OCI-M2 (cell line): ENCODE measurements at regions not wholly inside any gene's neighbourhood (a gene's known extent, or its start where the extent isn't known, plus 50 kb on each side); places are given as distances from the start of the nearest gene placed in this dataset.
"Not testable (repeated sequence)": the region's sequence is repeated elsewhere in the genome, so short reads cannot be mapped to it uniquely, and the experiment has no call there.

Source experiments
- DNase-seq: peaks from one replicate; lab custom pipeline; 2025; ENCODE audit not compliant: unreplicated experiment; lab: John Stamatoyannopoulos, UW

DNA sequence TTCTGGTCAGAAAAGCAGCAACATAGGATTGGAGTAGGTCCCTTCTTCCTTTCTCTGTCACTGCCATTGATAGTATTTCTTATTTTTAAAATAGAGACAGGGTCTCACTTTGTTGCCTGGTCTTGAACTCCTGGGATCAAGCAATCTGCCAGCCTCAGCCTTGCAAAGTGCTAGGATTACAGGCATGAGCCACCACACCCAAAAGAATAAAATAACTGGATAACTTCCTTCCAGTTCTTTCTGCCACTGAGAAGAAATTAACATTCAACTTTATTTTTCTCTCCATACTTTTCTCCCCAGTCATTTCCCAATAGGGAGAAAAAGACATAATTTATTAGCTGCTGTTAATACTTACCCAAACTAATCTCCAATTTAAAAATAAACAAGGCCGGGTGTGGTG lies 91.9 kb upstream of the MED13 start:
- DNase-seq, result no peak

DNA sequence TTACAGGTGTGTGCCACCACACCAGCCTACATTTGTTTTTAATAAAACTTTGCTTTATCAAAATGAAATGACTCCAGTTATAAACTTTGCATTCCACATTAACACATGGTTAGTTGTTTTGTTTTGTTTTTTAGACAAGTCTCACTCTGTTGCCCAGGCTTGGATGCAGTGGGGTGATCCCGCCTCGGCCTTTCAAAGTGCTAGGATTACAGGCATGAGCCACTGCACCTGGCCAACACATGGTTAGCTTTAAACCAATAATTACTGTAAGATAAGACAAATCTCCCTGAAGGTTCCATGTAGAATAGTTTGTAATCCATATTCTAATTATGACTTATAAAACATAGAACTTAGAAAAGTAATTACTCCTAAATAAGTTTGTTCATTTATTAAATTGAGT lies 89.8 kb upstream of the MED13 start:
- no peak for DNase-seq

DNA sequence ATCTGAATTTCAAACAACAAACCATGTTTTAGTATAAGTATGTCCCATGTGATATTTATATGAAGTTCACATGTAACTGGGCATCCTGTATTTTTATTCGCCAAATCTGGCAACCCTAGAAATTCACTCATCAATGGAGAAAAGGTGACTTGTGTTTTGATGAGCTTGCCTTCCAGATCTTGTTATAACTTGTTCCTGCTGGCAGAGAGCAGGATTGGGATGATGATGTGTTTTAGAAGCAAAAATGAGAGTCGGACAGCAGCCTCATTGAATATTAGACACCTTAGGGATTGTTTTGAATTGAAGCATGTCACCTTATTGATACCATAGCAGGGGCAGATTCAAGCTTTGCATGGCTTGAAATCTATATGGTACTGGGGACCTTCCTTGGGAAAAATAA lies 85.4 kb upstream of the MED13 start:
- DNase-seq, result no peak

DNA sequence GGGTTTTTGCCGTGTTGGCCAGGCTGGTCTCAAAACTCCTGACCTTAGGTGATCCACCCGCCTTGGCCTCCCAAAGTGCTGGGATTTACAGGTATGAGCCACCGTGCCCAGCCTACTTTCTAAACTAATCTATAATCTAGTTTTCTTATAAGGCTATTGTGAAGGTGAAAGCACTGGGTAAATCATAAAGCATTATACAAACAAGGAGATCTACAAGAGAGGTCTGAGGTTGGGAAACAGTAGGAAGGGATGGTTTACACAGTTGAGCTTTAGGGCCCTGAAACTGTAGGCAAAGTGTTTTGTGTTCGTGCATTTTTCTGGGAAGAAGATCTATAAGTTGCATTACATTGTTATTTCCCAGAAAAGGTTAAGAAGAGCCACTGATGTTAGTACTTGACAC lies 84.9 kb upstream of the MED13 start:
- no peak for DNase-seq

DNA sequence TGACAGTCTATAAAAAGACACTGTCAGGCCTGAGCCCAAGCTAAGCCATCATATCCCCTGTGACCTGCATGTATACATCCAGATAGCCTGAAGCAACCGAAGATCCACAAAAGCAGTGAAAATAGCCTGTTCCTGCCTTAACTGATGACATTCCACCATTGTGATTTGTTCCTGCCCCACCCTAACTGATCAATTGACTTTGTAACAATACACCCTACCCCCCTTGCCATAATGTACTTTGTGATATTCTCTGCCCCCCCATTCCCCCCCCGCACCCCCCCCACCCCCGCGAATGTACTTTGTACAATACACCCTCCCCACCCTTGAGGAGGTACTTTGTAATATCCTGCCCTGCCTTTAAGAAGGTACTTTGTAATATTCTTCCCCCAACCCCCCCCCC lies 82.2 kb upstream of the MED13 start:
- DNase-seq, result no peak

DNA sequence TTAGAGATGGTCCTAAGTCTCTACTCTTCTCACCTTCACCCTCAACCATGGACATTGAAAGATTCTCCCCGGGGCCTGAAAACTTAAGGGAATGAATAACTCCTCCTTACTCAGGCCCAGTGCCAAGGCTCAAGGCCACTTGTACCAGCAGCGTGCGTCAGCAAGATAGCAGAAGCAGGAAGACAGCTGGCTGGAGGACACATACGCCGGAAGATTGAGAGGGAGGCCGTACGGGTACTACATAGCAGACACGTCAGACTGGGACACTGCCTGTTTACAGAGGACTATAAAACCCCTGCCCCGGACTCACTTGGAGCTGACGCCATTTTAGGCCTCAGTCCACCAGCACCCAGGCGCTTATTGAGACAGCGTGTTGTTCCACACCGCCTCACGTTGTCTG lies 75.8 kb upstream of the MED13 start:
- no peak for DNase-seq

DNA sequence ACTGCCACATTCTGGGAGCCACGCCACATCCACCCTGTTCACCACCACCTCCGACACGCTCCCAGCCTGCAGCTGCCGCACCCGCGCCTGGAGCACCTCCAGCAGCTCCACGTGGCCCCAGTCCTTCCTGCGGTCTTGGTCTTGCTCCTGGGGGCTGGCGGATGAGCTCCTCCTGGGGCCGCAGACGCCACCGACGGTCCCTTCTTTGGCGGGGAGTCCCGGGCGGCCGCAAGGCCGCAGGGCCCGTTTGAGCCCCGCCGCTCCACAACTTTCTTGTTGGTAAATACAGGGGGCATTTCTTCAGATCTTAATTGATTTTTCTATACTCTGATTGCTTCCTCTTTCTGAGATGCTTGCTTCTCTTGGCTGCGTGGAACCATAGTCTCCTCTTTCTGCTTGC lies 75.3 kb upstream of the MED13 start:
- no peak for DNase-seq

DNA sequence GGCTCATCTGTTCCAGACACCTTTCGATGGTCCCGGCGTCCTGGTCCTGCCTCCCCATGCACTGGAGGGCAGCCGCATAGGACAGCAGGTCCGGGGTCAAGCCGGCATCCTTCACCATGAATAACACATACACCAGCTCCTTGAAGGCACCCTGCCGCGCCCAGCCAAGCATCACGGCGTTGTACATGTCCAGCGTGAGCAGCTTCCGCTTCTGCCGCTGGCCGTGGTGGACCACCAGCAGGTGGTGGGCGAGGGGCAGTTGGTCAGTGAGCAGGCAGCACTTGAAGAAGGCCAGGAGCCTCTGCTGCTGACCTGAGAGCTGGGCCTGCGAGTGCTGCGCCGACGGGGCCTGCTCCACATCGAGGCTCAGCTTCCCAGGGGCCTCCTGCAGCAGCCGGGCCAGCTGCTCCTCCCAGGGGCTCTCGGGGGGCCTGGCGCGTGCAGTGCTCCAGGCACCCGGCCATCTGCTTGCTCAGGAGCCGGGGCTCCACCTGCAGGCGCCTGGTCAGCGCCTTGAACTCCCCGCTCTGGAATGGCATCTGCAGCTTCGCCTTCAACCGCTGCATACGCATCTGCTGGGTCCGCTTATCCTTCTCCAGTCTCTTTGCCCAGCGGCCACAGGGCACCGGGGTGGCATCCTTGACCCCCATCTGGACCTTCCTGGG lies 74.7 kb upstream of the MED13 start:
- DNase-seq, result not testable (repeated sequence)

DNA sequence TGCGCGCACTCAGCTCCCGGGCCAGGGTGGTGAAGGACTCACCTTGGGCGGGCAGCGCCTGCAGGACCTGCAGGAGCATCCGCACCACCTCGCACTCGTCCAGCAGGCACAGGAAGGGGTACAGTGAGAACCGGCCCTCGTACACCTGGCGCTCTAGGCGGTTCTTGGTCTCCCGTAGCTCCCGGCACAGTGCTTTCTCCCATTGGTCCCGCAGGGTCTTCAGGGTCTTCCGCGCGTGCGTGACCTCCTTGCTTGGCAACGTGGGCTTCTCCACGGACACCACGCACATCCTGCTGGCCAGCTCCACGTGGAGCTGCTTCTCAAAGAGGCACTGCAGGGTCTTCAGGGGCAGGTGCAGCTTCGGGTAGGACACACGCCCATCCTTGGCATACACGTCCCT lies 74.1 kb upstream of the MED13 start:
- no peak for DNase-seq

DNA sequence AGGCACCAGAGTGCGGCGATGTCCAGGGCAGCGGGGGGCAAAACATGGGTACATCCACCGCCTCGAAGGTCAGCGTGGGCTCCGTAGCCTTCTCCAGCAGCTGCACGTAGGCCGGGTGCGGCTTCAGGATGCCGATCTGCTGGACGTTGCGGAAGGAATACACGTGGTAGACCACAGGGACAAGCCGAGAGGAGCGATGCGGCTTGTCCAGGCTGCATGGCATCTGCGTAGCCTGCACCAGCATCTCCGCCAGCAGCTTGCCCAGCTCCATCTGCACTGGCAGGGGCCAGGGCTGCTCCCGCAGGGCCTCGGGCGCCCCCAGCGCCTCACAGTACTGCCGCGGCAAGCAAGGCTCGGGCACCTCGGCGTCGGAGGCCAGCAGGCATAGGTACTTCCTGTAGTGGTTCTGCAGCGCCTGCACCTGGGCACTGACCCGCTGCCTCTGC lies 73.6 kb upstream of the MED13 start:
- DNase-seq, result not testable (repeated sequence)

DNA sequence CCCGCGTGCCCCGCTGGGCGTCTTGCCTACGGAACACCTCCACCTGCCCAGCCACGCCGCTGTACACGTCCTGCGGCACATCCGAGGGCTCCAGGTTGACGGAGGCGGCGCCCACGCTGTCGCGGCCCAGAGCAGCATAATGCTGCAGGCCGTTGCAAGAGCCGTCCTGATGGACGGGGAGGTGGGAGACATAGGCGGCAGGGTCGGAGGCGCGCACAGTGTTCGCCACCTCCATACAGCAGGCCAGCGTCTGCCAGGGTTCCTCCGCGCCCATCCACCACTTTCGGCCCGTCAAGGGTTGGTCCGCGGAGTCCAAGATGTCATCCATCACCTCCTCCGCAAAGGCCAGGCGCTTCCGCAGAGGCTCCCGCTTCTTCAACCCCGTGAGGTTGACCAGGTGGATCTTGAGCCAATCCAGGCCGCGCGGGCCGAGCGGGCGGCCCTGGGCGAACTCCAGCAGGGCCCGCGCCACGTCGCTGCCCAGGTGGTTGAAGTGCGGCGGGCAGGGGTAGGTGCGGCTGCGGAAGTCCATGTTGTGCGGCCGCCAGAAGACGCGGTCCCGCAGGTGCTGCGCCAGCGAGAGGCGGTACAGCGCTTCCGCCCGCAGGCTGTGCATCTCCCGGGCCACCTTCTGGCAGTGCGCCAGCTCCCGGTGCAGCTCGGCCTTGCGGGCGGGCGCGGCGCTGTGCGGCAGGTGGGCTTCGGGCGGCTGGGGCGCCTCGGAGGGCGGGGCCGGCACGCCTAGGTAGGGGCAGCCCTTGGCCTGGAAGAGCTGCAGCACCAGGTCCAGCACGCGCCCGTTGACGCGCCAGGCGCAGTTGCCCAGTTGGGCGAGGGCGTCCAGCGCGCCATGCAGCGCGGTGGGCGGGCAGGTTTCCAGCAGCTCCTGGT lies 72.9 kb upstream of the MED13 start:
- not testable (repeated sequence) for DNase-seq

DNA sequence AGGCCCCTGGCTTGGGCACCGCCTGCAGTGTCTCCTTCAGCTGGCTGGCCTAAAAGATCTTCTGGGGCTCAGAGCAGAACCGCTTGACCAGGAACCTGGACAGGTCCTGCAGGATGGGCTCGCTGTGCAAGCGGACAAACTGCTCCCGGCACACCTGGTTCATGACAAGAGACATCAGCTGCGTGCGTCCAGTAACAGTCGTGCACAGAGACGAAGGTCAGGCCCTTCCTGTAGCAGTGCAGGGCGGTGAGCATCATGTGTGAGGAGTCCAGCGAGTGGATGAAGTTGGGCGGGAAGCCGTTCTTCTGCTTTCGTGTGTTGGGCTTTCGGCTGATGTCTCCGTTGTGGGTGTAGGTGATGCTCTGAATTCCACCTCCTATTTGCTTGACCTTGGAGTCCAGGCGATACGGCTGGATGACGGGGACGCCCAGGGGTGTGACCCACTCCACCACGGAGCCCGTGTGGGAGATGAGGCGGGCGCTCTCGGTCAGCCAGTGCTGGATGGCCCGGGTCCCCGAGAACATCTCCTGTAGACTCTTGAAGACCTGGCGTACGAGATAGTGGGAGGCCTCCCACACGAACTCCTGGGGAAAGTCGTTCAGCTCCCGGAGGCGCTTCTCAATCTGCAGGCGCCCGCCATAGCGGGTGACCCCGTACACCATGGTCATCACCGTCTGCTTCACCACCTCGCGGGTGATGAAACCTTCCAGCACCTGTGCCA lies 72.1 kb upstream of the MED13 start:
- not testable (repeated sequence) for DNase-seq

DNA sequence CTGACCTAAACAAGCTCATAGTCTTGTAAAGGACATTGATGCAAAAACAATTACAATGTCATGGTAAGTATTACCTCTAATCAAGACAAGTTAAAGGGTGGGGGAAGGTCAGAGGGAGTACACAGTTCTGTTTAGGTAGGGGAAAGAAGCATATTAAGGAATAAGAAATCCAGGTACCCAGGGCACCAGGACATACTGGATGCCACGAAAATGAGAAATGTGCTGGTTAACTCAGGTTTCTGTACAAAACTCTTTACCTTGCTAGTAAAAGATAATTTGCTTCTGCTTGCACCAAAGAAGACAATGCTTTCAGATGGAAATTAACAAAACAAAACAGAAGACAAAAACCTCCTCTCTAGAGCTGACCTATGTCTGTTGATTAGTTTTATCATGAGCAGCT lies 70.7 kb upstream of the MED13 start:
- no peak for DNase-seq

DNA sequence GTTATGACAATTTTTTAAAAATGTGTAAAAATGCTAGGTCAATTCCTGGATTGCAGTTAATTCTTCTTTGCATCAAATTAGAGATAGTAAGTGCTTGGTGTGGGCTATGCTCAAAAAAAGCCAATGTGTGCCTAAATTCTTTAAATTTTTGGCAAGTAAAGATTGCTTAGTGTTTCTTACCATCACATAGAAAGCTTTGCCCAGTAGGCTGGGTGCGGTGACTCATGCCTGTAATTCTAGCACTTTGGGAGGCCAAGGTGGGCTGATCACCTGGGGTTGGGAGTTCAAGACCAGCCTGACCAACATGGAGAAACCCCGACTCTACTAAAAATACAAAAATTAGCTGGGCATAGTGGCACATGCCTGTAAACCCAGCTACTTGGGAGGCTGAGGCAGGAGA lies 70.0 kb upstream of the MED13 start:
- DNase-seq, result not testable (repeated sequence)

DNA sequence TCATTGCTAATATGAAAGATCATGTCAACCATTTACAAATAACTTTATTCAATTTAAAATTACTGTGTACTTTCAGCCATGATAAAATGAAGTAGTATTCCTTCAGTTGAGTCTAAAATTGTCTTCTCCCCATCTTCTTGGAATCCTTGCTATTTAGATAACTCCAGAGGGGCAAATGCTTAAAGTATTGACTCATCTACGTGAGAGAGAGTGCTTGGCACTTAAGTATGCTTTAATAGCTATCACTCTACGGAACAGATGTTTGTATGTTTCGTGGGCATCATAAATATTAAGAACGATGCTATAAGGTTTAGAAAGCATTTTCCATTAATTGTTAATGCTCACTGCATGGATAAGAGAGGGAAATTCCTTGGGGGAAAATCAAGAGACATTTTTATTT lies 69.3 kb upstream of the MED13 start:
- no peak for DNase-seq

DNA sequence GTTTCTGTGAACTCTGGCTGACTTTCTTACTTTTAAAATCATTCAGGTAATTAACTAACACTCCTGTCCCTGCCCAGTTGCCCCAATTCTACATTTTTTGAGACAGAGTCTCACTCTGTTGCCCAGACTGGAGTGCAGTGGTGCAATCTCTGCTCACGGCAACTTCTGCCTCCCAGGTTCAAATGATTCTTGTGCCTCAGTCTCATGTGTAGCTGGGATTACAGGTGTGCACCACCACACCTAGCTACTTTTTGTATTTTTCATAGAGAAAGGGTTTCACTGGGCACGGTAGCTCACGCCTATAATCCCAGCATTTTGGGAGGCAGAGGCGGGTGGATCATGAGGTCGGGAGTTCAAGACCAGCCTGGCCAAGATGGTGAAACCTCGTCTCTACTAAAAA lies 66.2 kb upstream of the MED13 start:
- not testable (repeated sequence) for DNase-seq

DNA sequence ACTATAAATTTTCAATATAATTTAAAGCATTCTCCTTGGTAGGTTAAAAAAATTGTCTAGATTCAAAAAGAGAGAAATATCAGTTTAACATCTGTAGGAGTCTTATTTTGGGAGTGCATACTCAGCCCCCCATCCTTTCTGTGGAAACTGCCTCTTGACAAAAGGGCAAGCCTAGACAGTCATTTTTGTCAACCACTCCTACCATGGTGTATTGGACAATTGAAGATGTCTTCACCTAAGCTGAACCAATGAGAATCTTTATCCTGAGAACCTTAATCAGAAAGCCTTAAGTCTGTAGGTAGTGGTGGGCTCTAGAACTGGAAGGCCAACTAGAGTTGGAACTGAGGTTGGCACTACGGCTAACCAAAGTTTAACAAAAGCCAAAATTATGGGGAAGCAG lies 65.7 kb upstream of the MED13 start:
- no peak for DNase-seq

DNA sequence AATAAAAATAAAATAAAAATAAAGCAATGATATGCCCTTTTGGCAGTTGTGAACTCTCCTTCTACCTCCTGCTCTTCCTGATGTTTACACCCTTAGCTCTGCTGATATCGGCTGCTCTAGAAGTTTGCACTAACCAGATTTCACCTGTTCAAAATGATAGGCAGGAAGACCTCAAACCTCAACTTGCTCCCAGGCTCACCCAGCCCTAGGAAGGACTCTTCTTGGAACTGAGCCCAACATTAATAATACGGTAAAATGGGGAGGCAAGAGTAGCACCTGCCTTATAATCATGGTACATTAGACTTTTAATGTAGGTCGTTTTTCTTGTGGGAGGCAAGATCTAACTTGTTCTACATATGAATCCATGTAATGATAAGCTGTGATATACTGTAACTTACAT lies 61.2 kb upstream of the MED13 start:
- DNase-seq, result no peak

DNA sequence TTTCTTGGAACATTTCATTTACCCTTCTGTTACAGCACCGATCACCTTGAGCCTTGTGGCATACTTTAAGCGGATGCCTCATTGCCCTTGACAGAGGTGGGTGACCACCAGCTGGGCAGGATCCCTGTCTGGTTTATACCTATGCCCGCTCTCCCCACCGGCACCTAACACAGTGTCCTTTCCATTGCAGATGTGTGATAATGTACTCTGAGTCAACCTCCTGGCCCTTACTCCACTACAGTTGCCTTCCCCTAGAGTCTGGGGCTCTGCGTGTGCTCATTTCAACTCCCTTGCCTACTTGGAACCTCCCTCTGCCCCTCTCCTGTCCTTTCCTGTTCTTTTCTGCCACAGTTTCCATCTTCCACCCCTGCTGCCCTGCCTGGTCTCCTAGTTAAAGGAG lies 60.2 kb upstream of the MED13 start:
- DNase-seq, result no peak

DNA sequence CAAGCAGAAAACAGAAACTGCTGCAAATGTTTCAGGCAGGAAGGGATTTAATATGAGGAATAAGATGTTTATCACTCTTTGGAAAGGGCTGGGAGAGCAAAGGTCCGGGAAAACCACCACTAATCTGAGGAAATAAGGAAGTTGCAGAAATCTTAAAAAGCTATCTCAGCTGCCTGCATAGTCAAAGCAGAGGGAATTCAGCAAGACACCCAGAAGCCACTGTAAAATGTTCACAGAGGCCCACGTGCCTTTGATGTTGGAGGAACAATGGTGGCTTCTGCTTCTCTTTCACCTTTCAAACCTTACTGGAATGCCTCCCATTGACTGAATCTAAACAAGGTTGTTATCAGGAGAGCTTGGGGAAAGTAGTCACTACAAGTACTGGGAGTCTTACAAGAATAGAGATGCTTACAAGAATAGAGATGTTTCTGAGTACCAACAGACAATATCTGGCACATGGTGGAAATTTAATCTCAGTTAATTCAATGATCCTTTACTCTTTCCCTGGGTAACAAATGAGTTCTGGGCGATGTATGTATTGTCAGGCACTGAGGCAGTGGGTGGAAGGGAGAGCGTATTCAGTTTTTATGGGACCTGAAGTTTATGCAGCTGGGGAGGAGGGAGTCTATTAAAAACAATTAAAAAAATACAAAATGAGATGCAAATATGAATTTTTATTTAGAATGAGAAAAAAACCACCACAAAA lies 56.1 kb upstream of the MED13 start:
- no peak for DNase-seq

DNA sequence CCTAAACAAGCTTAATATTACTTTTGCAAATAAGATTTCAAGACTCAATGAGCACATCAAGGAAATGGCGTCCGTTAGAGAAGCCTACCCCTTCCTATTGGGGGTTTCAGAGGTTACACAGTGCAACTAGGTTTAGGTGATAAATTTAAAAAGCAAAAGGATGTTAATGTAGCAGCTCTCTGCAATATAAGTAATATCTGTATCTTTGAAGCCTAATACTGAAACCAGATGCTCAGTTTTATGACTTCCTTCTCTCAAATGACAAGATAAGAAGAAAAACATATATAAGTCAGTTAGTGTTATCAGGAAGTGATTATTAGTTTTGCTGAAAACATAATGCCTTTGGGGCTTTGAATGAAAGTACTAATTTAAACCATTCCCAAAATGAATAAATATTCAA lies 54.3 kb upstream of the MED13 start:
- no peak for DNase-seq
